CD4-positive, alpha-beta T cell (primary cell): ENCODE measurements at regions not wholly inside any gene's neighbourhood (a gene's known extent, or its start where the extent isn't known, plus 50 kb on each side); places are given as distances from the start of the nearest gene placed in this dataset.

Source experiments
- ATAC-seq: fragments of 200-7000 bp; cut with Tn5 transposase; one replicate; pipeline ENCODE4 v1.10.0; 2022; ENCODE audit warnings: mild to moderate bottlenecking; ENCODE audit not compliant: poor library complexity
- CTCF ChIA-PET: fragments of 350-600 bp; sonication (Branson Sonifier 250); formaldehyde crosslinking; loops from one replicate; lab custom pipeline; 2021; ENCODE audit warnings: antibody characterized with exemption, inconsistent platforms; lab: Charles Lee
- POLR2A ChIA-PET: fragments of 350-600 bp; sonication (Branson Sonifier 250); formaldehyde crosslinking; loops from one replicate; lab custom pipeline; 2021; ENCODE audit warnings: antibody characterized with exemption, inconsistent platforms; lab: Charles Lee
- DNase-seq, 14 experiments: peaks; one replicate each; pipeline ENCODE4 v3.0.0-alpha.2; 2013 to 2020; ENCODE audit warnings: mixed read lengths in 2 of 14
- H3K27ac ChIP-seq, 2 donors: one replicate each; pipeline versions ENCODE4 v1.5.1 to v1.7.0; 2013; ENCODE audit warnings: low read length in 2 of 2, low read depth in 1 of 2, mild to moderate bottlenecking in 1 of 2
- H3K27me3 ChIP-seq, 2 experiments: 1 replicate in 1 of 2; 2 replicates in 1 of 2; pipeline versions ENCODE4 v1.6.1 to v1.7.0; 2013; ENCODE audit warnings: low read length in 2 of 2, control low read depth in 1 of 2, mild to moderate bottlenecking in 1 of 2, moderate library complexity in 1 of 2; ENCODE audit not compliant: insufficient read depth in 2 of 2, control insufficient read depth in 1 of 2
- H3K36me3 ChIP-seq: one replicate; pipeline ENCODE4 v1.6.1; 2013; ENCODE audit warnings: low read length, control low read depth; ENCODE audit not compliant: insufficient read depth
- H3K4me1 ChIP-seq: one replicate; pipeline ENCODE4 v1.6.1; 2013; ENCODE audit warnings: low read length, control low read depth; ENCODE audit not compliant: insufficient read depth
- H3K4me3 ChIP-seq: one replicate; pipeline ENCODE4 v1.5.1; 2013; ENCODE audit warnings: mild to moderate bottlenecking, low read length, moderate library complexity
- H3K9me3 ChIP-seq, 2 experiments: 1 replicate in 1 of 2; 2 replicates in 1 of 2; pipeline versions ENCODE4 v1.6.1 to v1.7.0; 2013; ENCODE audit warnings: low read length in 2 of 2, mild to moderate bottlenecking in 2 of 2, control low read depth in 1 of 2, moderate library complexity in 1 of 2; ENCODE audit not compliant: control insufficient read depth in 1 of 2, insufficient read depth in 1 of 2
- H3K27ac Mint-ChIP-seq: one replicate; pipeline ENCODE4 v1.8.0; 2020; ENCODE audit warnings: mixed read lengths
- H3K27me3 Mint-ChIP-seq: one replicate; pipeline ENCODE4 v1.8.0; 2021; ENCODE audit warnings: mixed read lengths
- H3K36me3 Mint-ChIP-seq: one replicate; pipeline ENCODE4 v1.8.0; 2021; ENCODE audit warnings: low read depth, mixed read lengths
- H3K4me1 Mint-ChIP-seq: one replicate; pipeline ENCODE4 v1.8.0; 2021; ENCODE audit warnings: low read depth, mixed read lengths
- H3K4me3 Mint-ChIP-seq: one replicate; pipeline ENCODE4 v1.8.0; 2020; ENCODE audit warnings: mild to moderate bottlenecking, mixed read lengths
- H3K9me3 Mint-ChIP-seq: one replicate; pipeline ENCODE4 v1.8.0; 2020; ENCODE audit warnings: mixed read lengths
- CTCF ChIP-seq: fragments of 200-600 bp; IDR thresholded peaks from one replicate; pipeline ENCODE4 v1.8.0; 2022; ENCODE audit warnings: antibody characterized with exemption, mild to moderate bottlenecking
- intact Hi-C, 2 experiments: fragments of 100-400 bp; cut with DNase I in 1 of 2; cut with micrococcal nuclease in 1 of 2; formaldehyde crosslinking; loops; one replicate each; pipeline versions ENCODE4 v1.15.1 to v1.9.0; 2023 to 2025; cut with DNase I, micrococcal nuclease

- intact Hi-C loops = no loop called here
These were observed 143.4 kb downstream of the EBLN2 start for GRCh38 chr3:73204841-73205240.

GRCh38 chr3:73206030-73206429 is 144.6 kb downstream of the EBLN2 start:
- DNase-seq = no peak
- no peak for TF ChIP-seq CTCF
- no peak overlapping the region for H3K4me3 Mint-ChIP-seq
- Histone ChIP-seq H3K36me3 (no peaks in the 10 kb centered on the region), H3K27ac (no peak overlapping the region), H3K4me3 (no peak overlapping the region), H3K4me1 (no peaks in the 10 kb centered on the region), H3K27me3 (no peaks in the 10 kb centered on the region), H3K9me3 (no peaks in the 10 kb centered on the region)
- H3K9me3 Mint-ChIP-seq = no peaks in the 10 kb centered on the region
- H3K27me3 Mint-ChIP-seq = peaks cover 5% of the 10 kb centered on the region
- intact Hi-C loops = no loop called here
- H3K36me3 Mint-ChIP-seq = no peaks in the 10 kb centered on the region
- no peak for ATAC-seq
- ChIA-PET CTCF (no interaction called here), POLR2A (no interaction called here)
- no peaks in the 10 kb centered on the region for H3K4me1 Mint-ChIP-seq
- no peak overlapping the region for H3K27ac Mint-ChIP-seq

More at GRCh38 chr3:73204841-73205240, 143.4 kb downstream of the EBLN2 start:
- Mint-ChIP-seq H3K4me3 (no peak overlapping the region), H3K27ac (no peak overlapping the region), H3K36me3 (no peaks in the 10 kb centered on the region), H3K4me1 (no peaks in the 10 kb centered on the region), H3K27me3 (peaks cover 13% of the 10 kb centered on the region), H3K9me3 (no peaks in the 10 kb centered on the region)
- H3K4me3 ChIP-seq = no peak overlapping the region
- no peaks in the 10 kb centered on the region for H3K9me3 ChIP-seq
- H3K4me1 ChIP-seq = no peaks in the 10 kb centered on the region
- no peaks in the 10 kb centered on the region for H3K27me3 ChIP-seq
- H3K36me3 ChIP-seq = no peaks in the 10 kb centered on the region
- ChIA-PET POLR2A (interaction anchor here (0.6 kb wide), 1 partner anchor 1765 kb away, joined by 3 read pairs; no protein-coding TSS in a partner anchor), CTCF (no interaction called here)
- no peak for TF ChIP-seq CTCF
- ATAC-seq = no peak
- DNase-seq = no peak
- no peak overlapping the region for H3K27ac ChIP-seq

- DNase-seq = no peak
- Mint-ChIP-seq H3K4me3 (no peak overlapping the region), H3K27ac (no peak overlapping the region), H3K36me3 (no peaks in the 10 kb centered on the region), H3K4me1 (no peaks in the 10 kb centered on the region), H3K9me3 (no peaks in the 10 kb centered on the region), H3K27me3 (peaks cover 13% of the 10 kb centered on the region)
- intact Hi-C loops = no loop called here
- ATAC-seq = no peak
- TF ChIP-seq CTCF = no peak
- ChIA-PET POLR2A (no interaction called here), CTCF (no interaction called here)
- Histone ChIP-seq H3K4me3 (no peak overlapping the region), H3K27me3 (no peaks in the 10 kb centered on the region), H3K4me1 (no peaks in the 10 kb centered on the region), H3K9me3 (no peaks in the 10 kb centered on the region), H3K27ac (no peak overlapping the region), H3K36me3 (no peaks in the 10 kb centered on the region)
These were observed 146.5 kb downstream of the EBLN2 start for GRCh38 chr3:73207946-73208440.
